ENCODE measurements at regions not wholly inside any gene's neighbourhood (a gene's known extent, or its start where the extent isn't known, plus 50 kb on each side); places are given as distances from the start of the nearest gene placed in this dataset.

GRCh38 chr15:79167776-79168175 is 77.2 kb upstream of the RASGRF1 start:
- no peaks in the 10 kb centered on the region for H3K9me3 ChIP-seq (ENCODE audit: low read depth)
- no peaks in the 10 kb centered on the region for H3K9me2 ChIP-seq (replicated peaks; ENCODE audit: insufficient read depth)
- no peaks in the 10 kb centered on the region for H3K36me3 ChIP-seq (replicated peaks; ENCODE audit: insufficient read depth, low read depth)
- no peak for DNase-seq (ENCODE audit: low spot score)
- no peak for TF ChIP-seq EZH2 (IDR thresholded peaks at IDR 0.05; ENCODE audit: borderline replicate concordance)
- TF ChIP-seq CTCF (IDR thresholded peaks at IDR 0.05; ENCODE audit: poor library complexity): no peak
- TF ChIP-seq EZH2phosphoT487 (IDR thresholded peaks at IDR 0.05; ENCODE audit: low read depth, severe bottlenecking, unreplicated experiment): no peak
- no peaks in the 10 kb centered on the region for H3K79me2 ChIP-seq
- H3K4me1 ChIP-seq (ENCODE audit: insufficient read depth): peaks cover 13% of the 10 kb centered on the region
- no peak overlapping the region for H3K4me2 ChIP-seq
- 79% methylated on average over 2 of the region's 2 CpGs for WGBS (ENCODE audit: low lambda C conversion rate, missing lambda C conversion rate)
- H3K4me3 ChIP-seq: no peak overlapping the region
- H4K20me1 ChIP-seq (ENCODE audit: insufficient read depth, poor library complexity, severe bottlenecking): no peaks in the 10 kb centered on the region
- no peak overlapping the region for H3K27ac ChIP-seq
- no peaks in the 10 kb centered on the region for H3K27me3 ChIP-seq
- no peak overlapping the region for H2AFZ ChIP-seq

- WGBS (ENCODE audit: low lambda C conversion rate, missing lambda C conversion rate): 86% methylated on average over 5 of the region's 5 CpGs
- no peak overlapping the region for H2AFZ ChIP-seq
- peaks cover 13% of the 10 kb centered on the region for H3K4me1 ChIP-seq (ENCODE audit: insufficient read depth)
- no peak overlapping the region for H3K4me2 ChIP-seq
- no peak for DNase-seq (ENCODE audit: low spot score)
- H3K27me3 ChIP-seq: no peaks in the 10 kb centered on the region
- H3K4me3 ChIP-seq: no peak overlapping the region
- H3K36me3 ChIP-seq (replicated peaks; ENCODE audit: insufficient read depth, low read depth): no peaks in the 10 kb centered on the region
- no peaks in the 10 kb centered on the region for H3K9me2 ChIP-seq (replicated peaks; ENCODE audit: insufficient read depth)
- no peak for TF ChIP-seq CTCF (IDR thresholded peaks at IDR 0.05; ENCODE audit: poor library complexity)
- no peak for TF ChIP-seq EZH2phosphoT487 (IDR thresholded peaks at IDR 0.05; ENCODE audit: low read depth, severe bottlenecking, unreplicated experiment)
- TF ChIP-seq EZH2 (IDR thresholded peaks at IDR 0.05; ENCODE audit: borderline replicate concordance): no peak
- no peaks in the 10 kb centered on the region for H3K9me3 ChIP-seq (ENCODE audit: low read depth)
- H3K27ac ChIP-seq: no peak overlapping the region
- no peaks in the 10 kb centered on the region for H4K20me1 ChIP-seq (ENCODE audit: insufficient read depth, poor library complexity, severe bottlenecking)
- H3K79me2 ChIP-seq: no peaks in the 10 kb centered on the region
Observed at GRCh38 chr15:79166311-79166955, 75.9 kb upstream of the RASGRF1 start.

DNA sequence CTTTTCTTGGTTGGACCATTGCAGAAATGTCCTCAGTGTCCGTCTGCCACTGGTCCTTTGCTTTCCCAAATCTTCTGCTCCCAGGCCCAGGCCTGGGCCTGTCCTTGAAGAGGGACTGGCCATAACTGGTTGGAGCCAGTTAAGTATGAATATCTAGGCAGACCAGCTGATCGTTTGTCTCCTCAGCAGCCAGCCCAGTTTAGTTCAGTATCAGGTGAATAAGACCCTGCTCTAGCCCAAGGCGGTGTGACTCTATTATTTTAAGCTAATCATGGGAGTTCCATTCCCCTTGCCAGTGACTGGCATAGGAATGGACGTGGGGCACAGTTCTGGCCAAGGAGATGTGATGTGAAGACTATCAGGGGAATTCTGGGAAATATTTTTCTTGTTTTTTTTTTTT is 73.9 kb upstream of the RASGRF1 start:
- no peak for TF ChIP-seq EZH2phosphoT487 (IDR thresholded peaks at IDR 0.05; ENCODE audit: low read depth, severe bottlenecking, unreplicated experiment)
- no peak for TF ChIP-seq EZH2 (IDR thresholded peaks at IDR 0.05; ENCODE audit: borderline replicate concordance)
- TF ChIP-seq CTCF (IDR thresholded peaks at IDR 0.05; ENCODE audit: poor library complexity): no peak
- no peaks in the 10 kb centered on the region for H3K79me2 ChIP-seq
- no peak overlapping the region for H3K4me2 ChIP-seq
- no peak overlapping the region for H3K4me3 ChIP-seq
- H3K27ac ChIP-seq: no peak overlapping the region
- DNase-seq (ENCODE audit: low spot score): no peak
- H3K9me2 ChIP-seq (replicated peaks; ENCODE audit: insufficient read depth): no peaks in the 10 kb centered on the region
- H3K4me1 ChIP-seq (ENCODE audit: insufficient read depth): no peaks in the 10 kb centered on the region
- H3K27me3 ChIP-seq: no peaks in the 10 kb centered on the region
- H2AFZ ChIP-seq: no peak overlapping the region
- no peaks in the 10 kb centered on the region for H4K20me1 ChIP-seq (ENCODE audit: insufficient read depth, poor library complexity, severe bottlenecking)
- H3K9me3 ChIP-seq (ENCODE audit: low read depth): no peaks in the 10 kb centered on the region
- H3K36me3 ChIP-seq (replicated peaks; ENCODE audit: insufficient read depth, low read depth): no peaks in the 10 kb centered on the region
- WGBS (ENCODE audit: low lambda C conversion rate, missing lambda C conversion rate): 90% methylated on average over 4 of the region's 4 CpGs

Measured in hepatocyte (in vitro differentiated cells).